Breast epithelium (tissue), 3 donors: ENCODE measurements at regions not wholly inside any gene's neighbourhood (a gene's known extent, or its start where the extent isn't known, plus 50 kb on each side); places are given as distances from the start of the nearest gene placed in this dataset.

Experiments used
- CTCF ChIP-seq, 3 donors: fragments of 450-650 bp; IDR thresholded peaks; one replicate each; pipeline ENCODE4 v1.5.1; 2016 to 2017; ENCODE audit warnings: antibody characterized with exemption in 3 of 3, mild to moderate bottlenecking in 3 of 3, moderate library complexity in 3 of 3
- POLR2A ChIP-seq: fragments of 450-650 bp; IDR thresholded peaks from one replicate; pipeline ENCODE4 v1.6.1; 2016; ENCODE audit warnings: antibody characterized with exemption, mild to moderate bottlenecking, moderate library complexity

GRCh38 chrX:130485870-130486269 lies 84.1 kb downstream of the RBMX2 start:
- TF ChIP-seq CTCF (IDR thresholded peaks at IDR 0.05) (no peak), POLR2A (no peak)
